ENCODE measurements at regions not wholly inside any gene's neighbourhood (a gene's known extent, or its start where the extent isn't known, plus 50 kb on each side); places are given as distances from the start of the nearest gene placed in this dataset.

DNA sequence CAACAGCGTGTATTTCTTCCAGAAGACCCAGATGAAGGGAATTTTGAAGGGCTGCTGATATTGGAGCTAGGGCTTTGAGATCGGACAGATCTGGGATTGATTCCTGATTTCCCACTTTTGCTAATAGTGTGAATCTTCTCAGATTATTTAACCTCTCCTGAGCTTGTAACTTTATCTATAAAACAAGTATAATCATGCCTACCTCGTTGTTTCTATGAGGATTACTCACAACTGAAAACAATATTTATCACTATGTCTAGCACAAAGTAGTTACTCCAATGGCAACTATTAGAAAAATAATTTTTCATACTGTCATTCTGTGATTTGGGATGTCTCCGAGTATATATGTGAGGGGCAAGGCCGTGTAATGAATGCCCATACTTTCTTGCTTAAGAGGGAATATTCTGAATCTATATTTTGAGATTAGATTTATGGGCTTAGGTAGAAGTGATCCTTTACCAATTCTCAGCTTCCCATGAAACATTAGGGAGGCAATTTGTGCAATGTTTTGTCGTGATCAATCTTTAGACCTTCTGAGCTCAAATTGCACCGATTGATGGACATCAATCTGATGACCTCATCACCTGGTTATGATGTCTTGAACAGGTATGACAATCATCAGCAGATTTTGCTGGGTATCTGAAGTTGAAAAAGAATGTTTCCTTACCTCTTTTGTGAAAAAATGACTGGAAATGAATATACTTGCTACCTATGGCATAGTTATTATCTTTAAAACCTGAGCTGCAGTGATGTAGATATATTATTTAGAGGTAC lies 339.9 kb downstream of the KCNS3 start:
- no peaks in the 10 kb centered on the region for H3K27me3 ChIP-seq
- H3K36me3 ChIP-seq (replicated peaks in 1 of 2; ENCODE audit: insufficient read depth in 1 of 2, low read depth in 2 of 2) = no peaks in the 10 kb centered on the region
- TF ChIP-seq, protein P1, sequence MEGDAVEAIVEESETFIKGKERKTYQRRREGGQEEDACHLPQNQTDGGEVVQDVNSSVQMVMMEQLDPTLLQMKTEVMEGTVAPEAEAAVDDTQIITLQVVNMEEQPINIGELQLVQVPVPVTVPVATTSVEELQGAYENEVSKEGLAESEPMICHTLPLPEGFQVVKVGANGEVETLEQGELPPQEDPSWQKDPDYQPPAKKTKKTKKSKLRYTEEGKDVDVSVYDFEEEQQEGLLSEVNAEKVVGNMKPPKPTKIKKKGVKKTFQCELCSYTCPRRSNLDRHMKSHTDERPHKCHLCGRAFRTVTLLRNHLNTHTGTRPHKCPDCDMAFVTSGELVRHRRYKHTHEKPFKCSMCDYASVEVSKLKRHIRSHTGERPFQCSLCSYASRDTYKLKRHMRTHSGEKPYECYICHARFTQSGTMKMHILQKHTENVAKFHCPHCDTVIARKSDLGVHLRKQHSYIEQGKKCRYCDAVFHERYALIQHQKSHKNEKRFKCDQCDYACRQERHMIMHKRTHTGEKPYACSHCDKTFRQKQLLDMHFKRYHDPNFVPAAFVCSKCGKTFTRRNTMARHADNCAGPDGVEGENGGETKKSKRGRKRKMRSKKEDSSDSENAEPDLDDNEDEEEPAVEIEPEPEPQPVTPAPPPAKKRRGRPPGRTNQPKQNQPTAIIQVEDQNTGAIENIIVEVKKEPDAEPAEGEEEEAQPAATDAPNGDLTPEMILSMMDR (IDR thresholded peaks at IDR 0.05) = no peak
- TF ChIP-seq POLR2A (IDR thresholded peaks at IDR 0.05) = no peak
- H3K27ac ChIP-seq = no peak overlapping the region
- DNase-seq (no peak), ATAC-seq (no peak)
- no peaks in the 10 kb centered on the region for H3K9me3 ChIP-seq
- H3K4me3 ChIP-seq = no peak overlapping the region
- 61 to 63% methylated on average over 7 of the region's 7 CpGs for WGBS, 2 donors
- intact Hi-C loops (cut with DNase I) = no loop called here
- H3K4me1 ChIP-seq = no peaks in the 10 kb centered on the region

DNA sequence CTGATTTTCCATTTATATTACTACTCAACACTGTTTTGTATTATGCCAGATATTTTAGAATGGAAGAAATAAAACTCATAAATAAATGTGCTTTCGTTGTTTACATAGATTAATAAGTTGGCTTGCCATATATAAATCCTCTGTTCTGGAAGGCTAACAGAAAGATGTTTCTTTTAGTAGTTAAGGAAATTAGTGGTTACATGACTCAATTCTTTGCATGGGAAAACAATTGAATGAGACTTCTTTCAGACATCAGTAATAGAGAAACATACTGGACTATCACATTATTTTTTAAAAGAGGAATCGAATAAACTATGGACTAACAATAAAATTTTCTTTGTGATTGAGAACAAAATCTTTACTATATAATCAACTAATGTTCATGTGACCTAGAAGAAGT lies 336.5 kb downstream of the KCNS3 start:
- no peaks in the 10 kb centered on the region for H3K27me3 ChIP-seq
- intact Hi-C loops (cut with DNase I) = no loop called here
- no peaks in the 10 kb centered on the region for H3K36me3 ChIP-seq (replicated peaks in 1 of 2; ENCODE audit: insufficient read depth in 1 of 2, low read depth in 2 of 2)
- 44 to 59% methylated on average over 2 of the region's 2 CpGs for WGBS, 2 donors
- DNase-seq (no peak), ATAC-seq (no peak)
- TF ChIP-seq POLR2A (IDR thresholded peaks at IDR 0.05) = no peak
- TF ChIP-seq, protein P1 (IDR thresholded peaks at IDR 0.05) = no peak
- H3K27ac ChIP-seq = no peak overlapping the region
- no peaks in the 10 kb centered on the region for H3K9me3 ChIP-seq
- no peak overlapping the region for H3K4me3 ChIP-seq
- no peaks in the 10 kb centered on the region for H3K4me1 ChIP-seq

DNA sequence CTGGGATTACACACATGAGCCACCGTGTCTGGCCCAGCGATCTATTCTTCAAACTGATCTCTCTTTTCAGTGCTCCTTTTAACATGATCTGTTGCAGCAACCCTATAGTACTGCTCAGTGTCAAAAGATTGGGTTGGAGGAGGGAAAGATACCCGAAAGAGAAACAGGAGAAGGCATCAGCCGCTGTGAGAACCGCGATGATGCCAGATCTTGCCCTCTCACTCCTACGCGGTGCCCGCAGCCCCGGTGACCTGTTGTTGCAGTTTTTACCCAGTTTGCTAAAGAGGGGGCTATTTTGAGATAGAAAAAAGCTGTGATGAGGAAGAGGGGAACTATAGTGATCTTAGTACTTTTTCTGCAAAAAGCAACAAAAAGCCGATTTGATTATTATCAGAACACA lies 335.5 kb downstream of the KCNS3 start:
- WGBS, 2 donors = 80 to 84% methylated on average over 11 of the region's 11 CpGs
- no peaks in the 10 kb centered on the region for H3K27me3 ChIP-seq
- no peaks in the 10 kb centered on the region for H3K4me1 ChIP-seq
- DNase-seq = no peak
- H3K9me3 ChIP-seq = no peaks in the 10 kb centered on the region
- TF ChIP-seq, protein P1 (IDR thresholded peaks at IDR 0.05) = no peak
- H3K4me3 ChIP-seq = no peak overlapping the region
- H3K36me3 ChIP-seq (replicated peaks in 1 of 2; ENCODE audit: insufficient read depth in 1 of 2, low read depth in 2 of 2) = no peaks in the 10 kb centered on the region
- H3K27ac ChIP-seq = no peak overlapping the region
- no peak for ATAC-seq
- intact Hi-C loops (cut with DNase I) = no loop called here

DNA sequence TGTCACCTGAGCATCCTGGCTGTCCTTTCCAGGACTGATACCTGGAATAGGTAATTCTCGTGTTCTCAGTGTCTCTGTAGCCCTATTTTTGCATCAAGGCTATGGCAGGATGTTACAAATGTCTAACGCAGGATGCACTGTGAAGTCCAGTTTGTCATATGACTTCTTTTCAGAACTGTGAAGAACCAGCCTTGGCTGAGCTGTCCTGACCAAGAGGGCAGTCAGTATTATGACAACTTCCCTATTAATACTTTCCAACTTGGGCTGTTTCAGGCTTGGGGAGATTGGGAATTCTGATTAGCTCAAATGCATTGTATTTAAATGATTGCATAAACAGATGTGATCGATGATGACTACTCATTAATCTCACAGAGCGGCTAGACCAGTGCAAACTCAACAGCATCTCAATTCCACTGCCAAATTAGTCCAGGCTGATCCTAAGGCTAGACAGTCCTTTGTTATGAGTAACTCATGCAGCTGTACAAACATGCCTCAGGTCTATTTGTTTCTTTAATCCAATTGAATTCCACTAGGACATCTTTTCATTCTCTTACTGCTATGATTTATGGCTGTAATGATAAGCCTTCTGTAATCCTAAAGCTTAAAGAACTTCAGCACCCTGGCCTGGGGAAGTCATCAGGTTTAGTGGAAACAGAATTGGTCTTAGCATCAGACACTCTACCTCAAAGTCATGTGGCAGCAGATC lies 331.6 kb downstream of the KCNS3 start:
- Histone ChIP-seq H3K9me3 (no peaks in the 10 kb centered on the region), H3K36me3 (replicated peaks in 1 of 2; ENCODE audit: insufficient read depth in 1 of 2, low read depth in 2 of 2) (no peaks in the 10 kb centered on the region), H3K27ac (no peak overlapping the region), H3K4me3 (no peak overlapping the region), H3K4me1 (no peaks in the 10 kb centered on the region), H3K27me3 (no peaks in the 10 kb centered on the region)
- WGBS, 2 donors = 43 to 47% methylated on average over 4 of the region's 4 CpGs
- intact Hi-C loops (cut with DNase I) = no loop called here
- TF ChIP-seq, protein P1 (IDR thresholded peaks at IDR 0.05) = no peak
- TF ChIP-seq POLR2A (IDR thresholded peaks at IDR 0.05) = no peak
- DNase-seq (no peak), ATAC-seq (no peak)
